HUDEP-2 (cell line): ENCODE measurements at regions not wholly inside any gene's neighbourhood (a gene's known extent, or its start where the extent isn't known, plus 50 kb on each side); places are given as distances from the start of the nearest gene placed in this dataset.

ENCODE experiments used
- DNase-seq, 76 experiments: peaks; one replicate each; lab custom pipeline; 2025; ENCODE audit not compliant: unreplicated experiment in 76 of 76; lab: John Stamatoyannopoulos, UW

DNA sequence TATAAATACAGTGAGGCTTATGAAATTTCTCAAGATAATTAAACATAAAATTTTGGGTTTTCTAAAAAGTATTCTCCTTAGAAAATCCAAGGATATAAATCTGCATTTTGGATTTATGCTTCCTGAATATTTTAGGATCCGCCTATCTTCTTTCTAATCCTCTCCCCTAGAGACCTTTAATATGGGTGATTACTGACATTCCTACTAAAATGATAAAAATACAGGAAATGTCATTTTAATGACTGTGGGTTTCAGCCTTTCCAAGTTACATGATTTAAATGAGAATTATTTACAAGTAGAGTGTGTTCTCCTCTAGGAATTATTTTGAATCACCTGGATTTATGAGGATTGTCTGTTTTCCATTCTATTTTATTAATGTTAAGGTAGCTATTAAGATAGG lies 150.4 kb downstream of the C7orf25 start:
- no peak for DNase-seq

DNA sequence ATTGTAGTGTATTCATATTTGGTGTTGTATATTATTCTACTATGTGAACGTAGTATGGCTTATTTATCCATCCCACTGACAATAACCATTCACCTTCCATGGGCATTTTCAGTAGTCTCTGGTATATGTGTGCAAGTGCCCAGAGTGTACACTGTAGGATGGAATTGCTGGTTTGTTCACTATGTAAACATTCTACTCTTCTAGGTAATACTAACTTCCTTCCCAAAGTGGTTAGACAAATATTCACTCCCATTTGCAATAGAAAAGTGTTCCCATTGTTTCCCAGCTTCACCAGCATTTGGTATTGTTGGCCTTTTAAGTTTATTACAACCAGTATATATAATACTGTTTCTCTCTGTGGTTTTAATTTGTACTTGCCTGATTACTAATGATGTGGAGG lies 153.7 kb downstream of the C7orf25 start:
- no peak for DNase-seq

DNA sequence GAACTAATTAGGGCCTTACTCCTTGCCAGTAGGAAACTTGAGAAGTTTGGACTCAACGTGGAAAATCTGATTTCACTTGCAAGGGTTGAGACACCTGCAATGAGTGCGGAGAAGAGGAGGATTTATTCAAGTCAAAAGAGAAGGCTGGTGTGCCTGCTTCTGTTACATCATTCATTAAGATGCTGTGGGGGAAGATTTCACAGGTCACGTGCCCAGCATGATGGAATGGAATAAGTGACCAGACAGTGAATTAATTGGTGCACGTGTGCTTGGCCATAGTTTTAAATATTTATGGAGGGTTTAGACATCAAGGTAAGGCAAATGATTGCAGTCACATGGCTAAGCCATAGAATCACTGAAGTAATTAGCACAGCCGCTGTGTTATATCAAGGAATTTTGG lies 155.0 kb downstream of the C7orf25 start:
- DNase-seq, result no peak

DNA sequence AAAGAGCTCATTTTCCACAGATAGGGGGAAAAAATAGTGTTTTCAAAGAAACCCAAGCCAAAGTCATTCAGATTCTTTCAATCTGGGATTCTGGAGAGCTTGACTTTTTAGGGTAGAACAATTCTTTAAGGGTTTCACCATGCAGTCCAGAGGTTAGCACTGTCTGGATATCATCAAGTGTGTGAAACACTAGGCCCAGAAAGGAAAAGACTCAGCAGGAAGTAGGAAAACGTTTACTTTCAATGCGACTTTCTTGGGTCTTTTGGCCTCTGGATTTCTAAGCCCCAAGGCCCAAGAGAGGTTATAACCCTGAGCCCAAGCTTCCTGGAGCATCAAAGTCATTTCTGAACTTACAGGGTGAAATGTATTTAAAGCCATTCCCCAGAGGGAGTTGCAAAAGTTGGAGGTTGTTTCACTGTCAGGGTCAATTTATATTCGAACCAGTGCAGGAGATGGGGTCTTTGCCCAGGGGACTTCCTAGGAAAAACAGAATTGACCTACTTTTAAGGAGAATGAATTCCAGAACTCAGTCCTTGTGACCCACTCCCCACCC lies 158.0 kb downstream of the C7orf25 start:
- no peak for DNase-seq

DNA sequence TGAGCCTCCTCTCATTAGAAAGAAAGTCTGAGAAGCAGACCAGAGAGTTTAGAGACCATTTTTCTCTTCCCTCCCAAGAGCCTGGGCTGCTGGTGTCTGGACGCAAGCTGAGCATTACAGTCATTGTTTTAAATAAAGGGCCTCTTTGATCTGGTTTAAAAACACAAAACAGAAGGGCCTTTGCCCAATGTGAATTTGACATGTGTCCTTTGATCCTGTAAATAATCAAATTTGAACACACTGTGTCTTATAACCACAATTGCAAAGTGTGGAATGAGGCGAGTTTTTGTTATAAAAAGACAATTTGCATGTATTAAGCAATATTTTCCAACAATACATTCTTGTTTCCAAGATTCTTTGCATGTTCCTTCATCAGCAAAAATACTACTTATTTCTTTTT lies 158.5 kb downstream of the C7orf25 start:
- DNase-seq, result no peak

DNA sequence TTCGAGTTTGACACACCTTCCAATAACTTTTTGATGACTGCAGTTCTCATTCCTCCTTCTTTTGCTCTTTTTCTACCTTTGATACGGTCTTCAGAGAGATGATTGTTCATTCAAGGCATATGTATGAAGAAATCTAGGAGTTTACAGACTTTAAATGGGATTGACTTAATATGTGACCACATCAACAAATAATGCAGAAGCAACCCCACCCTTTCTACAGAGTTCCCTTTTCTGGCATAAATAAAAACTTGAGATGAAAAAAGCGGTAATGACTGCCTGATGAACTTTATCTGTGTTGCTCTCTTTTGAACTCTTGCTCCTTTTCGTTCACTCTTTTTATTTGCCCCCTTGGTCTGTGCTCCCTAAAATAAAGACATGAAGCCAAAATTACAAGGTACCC lies 161.7 kb downstream of the C7orf25 start:
- no peak for DNase-seq

DNA sequence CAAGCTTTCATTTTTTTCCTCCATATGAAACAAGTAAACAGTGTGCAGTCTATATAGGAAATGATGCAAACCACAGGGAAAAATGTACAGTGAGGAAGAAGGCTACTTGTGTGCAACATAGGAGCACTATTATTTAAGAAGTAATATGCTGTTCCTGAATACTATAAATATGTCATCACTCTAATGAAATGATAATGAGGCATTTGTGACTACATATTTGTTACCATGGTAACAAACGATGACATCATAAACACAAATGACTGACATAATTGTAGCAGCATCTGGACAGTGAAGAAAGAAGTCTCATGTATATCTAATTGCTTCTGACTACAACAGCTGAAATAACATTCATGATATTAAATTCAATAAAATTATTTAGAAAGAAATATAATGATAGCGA lies 164.8 kb downstream of the C7orf25 start:
- no peak for DNase-seq

DNA sequence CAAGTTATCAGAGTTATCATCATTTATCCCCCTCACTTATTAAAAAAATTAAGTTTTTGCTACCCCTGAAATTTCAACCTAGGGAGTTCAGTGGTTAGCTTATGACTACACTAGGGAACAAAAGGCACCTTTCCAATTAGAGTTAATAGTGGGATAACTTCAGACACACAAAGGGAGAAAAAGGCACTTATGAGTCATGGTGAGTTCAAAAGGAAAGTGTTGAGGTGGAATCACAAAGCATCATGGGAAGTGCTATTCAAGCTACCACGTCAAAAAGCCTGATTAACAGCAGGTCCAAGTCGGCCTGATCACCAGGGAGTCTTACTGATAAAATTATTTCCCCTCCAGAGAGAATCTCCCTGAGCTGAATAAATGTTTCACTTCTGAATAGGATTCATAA lies 165.7 kb downstream of the C7orf25 start:
- DNase-seq, result no peak

DNA sequence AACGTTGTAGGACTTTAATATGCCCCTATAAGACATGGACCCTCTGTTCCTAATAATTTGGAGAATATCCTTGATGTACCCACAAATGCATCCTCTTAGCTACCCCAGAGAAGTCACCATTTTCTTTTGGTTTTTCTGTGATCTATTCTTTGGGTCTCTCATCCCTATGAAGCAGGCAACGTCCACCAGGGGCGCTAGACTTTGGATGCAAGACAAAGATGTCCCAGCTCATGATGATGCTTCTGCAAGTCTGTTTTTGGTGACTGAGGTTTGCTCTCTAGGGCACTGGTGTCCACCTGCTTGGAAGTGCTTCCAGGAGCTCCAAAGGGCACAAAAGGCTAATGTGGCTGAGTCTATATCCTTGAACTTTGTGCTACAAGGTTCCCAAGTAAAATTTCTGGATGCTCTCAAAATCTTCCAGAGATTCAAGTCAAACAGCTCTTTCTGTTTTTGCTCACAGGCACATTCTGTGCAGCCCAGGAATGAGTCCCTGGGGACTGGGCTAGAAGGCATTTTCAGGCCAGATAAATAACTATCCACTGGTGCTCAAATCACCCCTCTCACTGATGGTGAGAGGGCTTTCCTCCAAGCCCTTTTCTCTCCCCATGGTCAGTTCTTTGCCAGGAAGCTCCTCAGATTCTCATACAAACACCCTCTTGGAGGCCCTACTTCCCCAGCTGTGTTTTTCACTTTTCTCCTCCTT lies 166.4 kb downstream of the C7orf25 start:
- DNase-seq, result peak in 27 of 76 experiments; percentile 1 to 57 (median 9)

DNA sequence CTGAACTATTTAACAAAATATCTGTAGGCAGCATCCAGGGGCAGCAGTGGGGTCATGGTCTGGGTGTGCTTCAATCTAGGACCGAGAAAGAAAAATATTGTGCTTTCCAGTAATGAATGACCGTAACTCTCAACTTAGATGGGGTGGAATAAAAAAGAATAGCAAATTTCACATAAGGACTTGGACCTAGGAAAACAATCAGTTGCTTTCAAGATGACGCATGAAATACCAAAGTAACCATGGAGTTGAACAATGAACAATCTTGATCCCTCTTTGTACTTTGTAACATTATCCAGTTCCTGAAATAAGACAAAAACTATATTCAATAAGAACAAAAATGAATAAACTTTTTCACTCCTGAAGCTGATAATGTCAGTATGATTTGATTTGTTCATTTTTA lies 167.1 kb downstream of the C7orf25 start:
- no peak for DNase-seq

DNA sequence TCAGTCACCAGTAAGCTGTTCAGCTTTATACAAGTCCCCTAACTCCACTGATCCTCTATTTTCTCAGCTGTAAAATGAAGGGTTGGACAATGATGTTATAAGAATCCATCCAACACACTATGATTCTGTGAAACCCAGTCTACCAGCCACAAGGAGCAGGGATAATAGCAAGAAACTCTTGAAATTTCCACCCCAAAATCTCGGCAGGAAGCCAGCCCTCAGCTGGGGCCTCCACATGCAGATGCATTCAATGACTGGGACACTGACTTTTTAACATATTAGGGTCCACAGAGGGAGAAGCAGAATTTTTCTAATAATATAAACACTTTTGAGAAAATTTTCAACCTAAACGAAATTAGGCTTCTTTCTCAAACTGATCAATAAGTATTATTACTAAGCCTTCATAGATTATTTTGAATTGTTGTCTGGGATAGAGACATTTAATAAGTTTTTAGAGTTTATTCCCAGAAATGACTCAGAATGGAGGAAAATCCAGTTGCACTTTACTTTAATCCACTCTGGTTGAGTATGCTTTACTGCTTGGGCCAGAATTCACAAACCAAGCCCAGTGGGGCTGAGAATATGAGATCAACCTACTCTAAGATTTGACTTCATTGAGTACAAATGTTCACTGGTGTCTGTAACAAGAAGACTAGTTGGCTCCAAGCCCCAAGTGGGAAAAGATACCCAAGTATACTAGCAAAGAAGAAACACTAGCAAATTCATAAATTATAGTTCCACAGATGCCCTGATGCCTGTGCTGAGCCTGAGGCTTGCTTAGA lies 168.6 kb downstream of the C7orf25 start:
- DNase-seq, result no peak

DNA sequence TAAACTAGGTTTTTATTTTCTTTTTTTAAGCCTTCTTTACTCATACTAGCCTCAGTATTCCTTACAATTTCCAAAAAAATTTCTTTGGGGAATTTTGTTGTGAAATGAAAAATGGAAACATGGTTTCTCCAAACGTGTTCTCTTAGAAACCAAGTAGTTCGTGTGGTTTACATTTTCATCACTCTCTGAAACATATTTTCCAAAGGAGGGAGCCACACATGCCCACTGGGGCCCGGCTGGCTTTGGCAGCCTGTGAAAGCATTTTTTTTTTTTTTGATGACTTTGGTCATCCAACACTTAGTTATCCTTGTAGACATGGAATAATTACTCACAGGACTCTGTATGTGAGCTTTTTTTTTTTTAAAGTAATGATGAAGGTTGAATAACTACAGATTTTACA lies 169.6 kb downstream of the C7orf25 start:
- no peak for DNase-seq

DNA sequence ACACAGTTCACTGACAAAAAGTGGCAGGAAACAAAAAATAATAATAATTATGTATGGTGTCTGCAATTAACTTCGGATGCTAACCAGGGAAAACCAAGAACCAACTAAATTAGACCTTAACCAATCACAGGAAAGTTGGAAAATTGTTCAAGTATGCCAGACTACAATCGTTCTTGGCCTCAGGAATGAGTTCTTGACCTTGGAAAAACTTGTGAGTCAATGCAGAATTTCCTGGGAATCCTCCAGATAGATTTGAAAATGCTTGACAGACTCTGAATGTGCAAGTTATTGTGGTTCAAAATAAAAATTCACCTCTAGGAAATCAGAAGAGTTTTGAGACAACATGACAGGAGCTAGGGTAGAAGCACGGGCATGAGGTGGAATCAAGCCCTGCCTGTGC lies 171.5 kb downstream of the C7orf25 start:
- DNase-seq, result no peak

DNA sequence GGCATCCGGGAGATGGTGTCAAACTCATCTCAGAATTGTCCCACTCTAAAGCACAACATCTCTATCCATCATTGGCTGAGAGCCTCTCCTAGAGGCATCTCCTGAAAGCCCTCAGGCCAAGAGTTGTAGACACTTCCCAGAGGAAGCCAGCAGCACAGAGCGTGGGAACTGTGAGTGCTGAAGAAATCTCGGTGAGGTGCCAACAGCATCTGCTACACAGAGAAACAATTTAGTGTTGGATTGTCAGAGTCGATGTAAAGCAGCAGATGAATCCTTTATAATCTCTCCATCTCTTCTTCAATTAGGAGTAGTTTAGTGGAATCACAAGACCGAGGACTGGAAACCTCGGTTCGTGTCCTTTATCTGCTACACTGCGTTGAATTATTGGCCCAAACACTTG lies 172.2 kb downstream of the C7orf25 start:
- DNase-seq, result no peak

DNA sequence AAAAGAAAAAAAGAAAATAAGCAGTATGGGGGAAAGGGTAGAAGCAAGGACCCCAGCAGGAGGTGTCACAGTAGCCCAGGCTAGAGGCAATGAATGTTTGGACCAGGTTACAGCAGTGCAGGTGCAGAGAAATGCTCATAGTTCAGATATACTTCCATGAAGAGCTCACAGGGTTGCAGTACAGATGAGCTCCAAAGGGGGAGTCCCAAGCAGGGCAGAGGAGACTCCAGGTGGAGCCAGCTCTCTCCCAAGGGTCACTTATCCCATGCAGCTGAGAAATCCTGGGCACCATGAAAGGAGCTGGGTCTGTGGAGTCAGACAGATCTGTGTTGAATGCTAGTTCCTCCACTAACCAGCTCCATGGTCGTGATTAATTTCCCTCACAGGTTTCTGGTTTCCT lies 174.9 kb downstream of the C7orf25 start:
- no peak for DNase-seq

DNA sequence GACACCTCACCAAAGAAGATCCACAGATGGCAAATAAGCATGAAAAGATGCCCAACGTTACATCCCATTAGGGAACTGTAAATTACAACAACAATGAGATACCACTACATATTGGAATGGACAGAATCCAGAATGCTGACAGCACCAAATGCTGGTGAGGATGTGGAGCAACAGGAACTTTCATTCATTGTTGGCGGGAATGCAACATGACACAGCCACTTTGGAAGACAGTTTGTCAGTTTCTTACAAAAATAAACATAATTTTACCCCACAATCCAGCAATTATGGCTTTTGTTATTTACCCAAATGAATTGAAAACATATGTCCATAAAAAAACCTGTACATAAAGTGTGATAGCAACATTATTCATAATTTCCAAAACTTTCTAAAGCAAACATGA lies 176.8 kb downstream of the C7orf25 start:
- no peak for DNase-seq

DNA sequence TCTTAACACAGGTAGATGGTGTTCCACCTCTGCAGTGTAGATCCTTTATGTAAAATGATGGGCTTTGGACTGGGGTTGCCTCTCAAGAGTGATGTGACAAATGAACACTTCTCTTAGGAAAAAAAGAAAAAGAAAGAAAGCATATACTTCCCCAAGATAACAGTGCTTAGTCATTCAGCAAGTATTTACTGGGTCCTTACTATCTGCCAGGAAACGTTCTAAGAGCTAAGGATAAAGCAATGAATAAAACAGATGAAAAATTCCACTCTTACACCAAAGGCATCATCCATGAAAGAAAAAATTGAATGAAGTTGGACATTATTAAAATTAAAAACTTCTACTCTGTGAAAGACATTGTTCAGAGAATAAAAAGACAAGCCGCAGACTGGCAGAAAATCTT lies 177.3 kb downstream of the C7orf25 start:
- DNase-seq, result no peak

DNA sequence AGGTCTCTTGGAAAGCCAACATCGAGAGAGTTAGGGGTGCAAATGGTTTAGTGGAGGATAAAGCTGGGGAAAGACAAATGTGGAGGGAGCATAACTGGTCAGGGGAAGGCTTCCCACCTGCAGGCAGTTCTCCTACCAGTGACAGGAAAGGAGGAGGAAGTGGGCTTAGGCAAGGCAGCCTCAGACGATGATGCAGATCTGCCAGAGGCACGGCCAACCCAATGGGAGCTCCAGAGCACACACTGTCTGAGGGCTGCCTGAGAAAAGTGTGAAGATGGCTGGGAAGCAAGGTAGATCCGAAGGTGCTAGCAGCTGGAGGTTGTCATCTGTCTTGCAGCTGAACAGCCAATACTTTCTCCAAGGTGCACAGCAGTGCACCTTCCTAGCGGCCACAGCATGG lies 178.8 kb downstream of the C7orf25 start:
- DNase-seq, result no peak

DNA sequence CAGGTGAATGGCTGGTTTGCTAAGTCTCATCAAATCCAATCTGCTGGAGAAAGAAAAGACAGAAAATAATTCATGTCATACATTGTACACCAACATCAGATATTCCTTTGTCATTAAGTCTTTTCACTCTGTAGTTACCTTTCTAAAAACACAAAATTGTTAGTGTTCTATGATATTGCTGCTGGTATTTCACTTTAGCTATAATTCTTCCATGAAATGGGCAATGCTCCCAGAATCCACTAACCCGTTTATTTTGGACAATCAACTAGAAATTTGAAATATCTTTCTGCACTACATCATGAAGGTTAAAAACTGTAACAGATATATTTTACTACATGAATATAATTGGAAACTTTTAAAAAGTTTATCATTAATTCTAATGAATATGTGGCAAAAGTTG lies 181.3 kb downstream of the C7orf25 start:
- no peak for DNase-seq

DNA sequence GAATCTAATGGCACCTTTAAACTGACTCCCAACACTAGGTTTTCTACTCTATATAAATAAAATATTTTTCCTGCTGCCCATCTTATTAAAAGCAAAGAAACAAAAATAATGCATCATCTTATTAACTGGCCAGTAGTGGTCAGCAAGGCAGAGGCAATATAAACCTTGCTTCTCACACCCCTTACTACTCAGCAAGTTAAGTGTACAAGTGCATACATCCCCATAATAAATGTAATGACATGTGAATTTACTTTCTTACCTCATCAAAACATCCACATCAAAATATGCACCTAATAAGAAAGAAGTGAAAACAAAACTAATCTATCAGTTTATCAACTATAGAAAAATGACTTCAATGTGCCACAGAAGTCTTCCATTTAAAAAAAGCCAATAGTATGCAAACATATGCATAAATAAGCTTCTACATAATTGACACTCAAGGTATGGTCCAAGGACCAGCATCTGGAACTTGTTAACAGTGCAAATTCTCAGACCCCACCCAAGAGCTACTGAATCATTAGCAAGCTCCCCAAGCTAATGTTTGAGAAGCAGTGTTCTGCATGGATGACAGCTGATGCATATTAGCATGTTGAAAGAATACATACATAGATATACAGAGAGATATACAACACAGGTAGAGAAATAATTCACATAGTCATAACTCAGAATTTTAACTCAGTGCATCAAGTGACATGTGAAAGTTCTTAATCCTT lies 182.7 kb downstream of the C7orf25 start:
- no peak for DNase-seq

DNA sequence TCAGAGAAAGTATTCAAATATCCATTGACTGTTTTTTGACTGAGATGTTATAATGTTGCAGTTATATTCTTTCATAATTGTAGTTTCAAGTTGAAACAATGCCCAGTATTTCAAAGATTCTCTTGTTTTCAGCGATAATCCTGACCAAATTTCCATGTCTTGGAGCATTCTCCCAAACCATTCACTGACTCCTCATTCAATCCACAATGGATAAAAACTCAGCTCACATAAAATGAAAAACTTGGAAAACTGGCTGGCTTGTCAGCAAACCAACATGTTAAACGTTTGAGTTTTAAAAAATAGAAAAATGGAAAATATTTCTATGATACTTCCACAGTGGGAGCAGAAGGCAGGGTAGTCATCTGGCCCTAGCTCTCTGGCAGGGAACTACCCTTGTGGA lies 184.4 kb downstream of the C7orf25 start:
- no peak for DNase-seq
